Stimulated activated CD4-positive, alpha-beta T cell treated with anti-CD3 and anti-CD28 coated beads, Interleukin-12 subunit alpha, Interleukin-12 subunit beta, amount 100 ng/mL, for 48 hours (primary cell): ENCODE measurements at regions not wholly inside any gene's neighbourhood (a gene's known extent, or its start where the extent isn't known, plus 50 kb on each side); places are given as distances from the start of the nearest gene placed in this dataset.
"Not testable (repeated sequence)": the region's sequence is repeated elsewhere in the genome, so short reads cannot be mapped to it uniquely, and the experiment has no call there.

Experiments used
- DNase-seq, 3 donors: peaks; one replicate each; pipeline ENCODE4 v3.0.0-alpha.2; 2020; ENCODE audit warnings: low read depth in 2 of 3, low spot score in 1 of 3

- not testable (repeated sequence) for DNase-seq
Measured at GRCh38 chr2:84221102-84221501, 238.0 kb downstream of the SUCLG1 start.

- no peak for DNase-seq
Measured at GRCh38 chr2:84217456-84217855, 241.6 kb downstream of the SUCLG1 start.

DNA sequence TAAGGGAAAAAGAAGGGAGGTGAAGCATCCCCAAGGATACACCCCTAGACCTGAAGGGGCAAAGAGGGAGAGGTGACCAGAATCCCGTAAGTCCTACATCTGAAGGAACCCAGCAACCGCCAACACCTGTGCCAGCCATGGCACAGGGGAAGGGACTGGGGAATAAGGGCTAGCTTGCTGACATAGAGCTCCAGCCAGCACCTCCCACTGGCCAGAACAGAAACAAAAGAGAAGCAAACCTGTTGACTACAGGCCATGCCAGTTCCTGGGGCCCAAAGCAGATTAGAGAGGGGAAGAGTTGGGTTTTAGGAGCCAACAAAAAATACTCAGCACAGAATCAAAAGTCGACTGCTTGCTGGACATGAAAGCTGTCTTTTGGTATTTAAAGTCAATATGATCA lies 244.6 kb downstream of the SUCLG1 start:
- no peak for DNase-seq

DNA sequence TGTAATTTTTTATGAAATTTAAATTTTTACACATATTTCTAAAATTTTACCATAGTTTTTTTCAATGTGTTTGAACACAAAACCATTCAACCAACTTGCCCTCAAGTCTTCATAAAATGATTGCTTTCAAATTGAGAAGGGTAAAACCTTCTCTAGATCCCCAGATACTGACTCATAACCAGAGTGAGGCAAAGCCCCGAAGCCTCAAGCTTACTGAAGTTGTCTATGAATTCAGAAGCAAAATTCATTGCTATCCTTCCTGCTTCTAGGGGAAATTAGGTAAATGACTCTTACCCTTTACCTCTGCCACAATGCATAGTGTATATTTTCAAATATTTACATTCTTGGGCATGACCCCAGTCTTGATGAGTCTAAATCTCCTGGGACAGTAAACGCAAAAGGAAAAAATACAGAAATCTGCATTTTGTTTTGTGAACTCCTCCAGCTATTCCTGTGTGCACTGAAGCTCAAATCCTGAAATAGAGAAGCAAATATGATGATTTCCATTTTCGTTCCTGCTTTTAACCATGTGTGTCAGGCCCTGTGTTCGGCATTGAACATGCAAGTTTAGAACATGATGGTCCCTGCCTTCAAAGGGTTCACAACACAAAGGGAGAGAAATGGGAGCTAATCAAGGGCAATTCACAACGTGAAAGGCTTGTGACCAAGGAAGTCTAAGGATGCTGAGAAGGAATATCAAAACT lies 246.3 kb downstream of the SUCLG1 start:
- DNase-seq: no peak

DNA sequence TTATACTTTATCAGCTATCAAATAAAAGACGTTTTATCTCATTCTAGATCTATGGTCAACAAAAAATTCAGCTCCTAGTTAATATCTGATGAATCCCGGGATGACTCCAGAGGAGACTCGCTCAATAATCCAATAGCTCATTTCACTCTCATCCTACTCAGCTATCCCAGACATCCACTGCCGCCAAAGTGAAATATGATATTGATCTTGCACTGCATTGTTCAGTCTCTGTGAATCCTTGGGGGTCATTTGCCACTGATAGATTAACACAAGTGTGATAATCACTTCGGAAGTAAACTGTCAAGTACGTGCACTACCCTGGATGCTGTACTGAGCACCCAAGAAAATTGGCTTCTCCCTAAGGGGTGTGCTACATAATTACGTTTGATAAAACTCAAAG lies 249.1 kb downstream of the SUCLG1 start:
- DNase-seq: no peak

DNA sequence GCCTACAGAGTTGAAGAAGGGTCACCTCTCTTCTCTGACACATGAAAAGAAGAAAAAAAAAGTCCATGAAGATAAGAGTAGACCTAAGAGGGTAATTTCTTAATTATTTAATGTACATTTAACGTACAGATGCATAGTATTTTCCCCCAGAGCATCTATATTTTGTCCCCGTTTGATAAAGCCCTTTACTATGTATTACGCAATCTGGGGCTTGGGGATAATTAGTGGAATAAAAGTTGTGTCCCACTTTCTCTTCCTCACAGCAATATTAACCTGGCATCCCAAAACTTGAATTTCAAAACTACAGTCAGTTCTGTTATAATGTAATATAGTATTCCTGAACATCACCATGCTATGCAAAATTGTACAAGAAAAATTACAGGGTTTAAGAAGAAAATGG lies 254.1 kb downstream of the SUCLG1 start:
- DNase-seq: no peak

- no peak for DNase-seq
Measured at GRCh38 chr2:84202166-84202565, 256.9 kb downstream of the SUCLG1 start.

GRCh38 chr2:84201158-84201557 lies 257.9 kb downstream of the SUCLG1 start:
- DNase-seq: no peak

GRCh38 chr2:84197901-84198300 lies 261.2 kb downstream of the SUCLG1 start:
- DNase-seq: no peak

DNA sequence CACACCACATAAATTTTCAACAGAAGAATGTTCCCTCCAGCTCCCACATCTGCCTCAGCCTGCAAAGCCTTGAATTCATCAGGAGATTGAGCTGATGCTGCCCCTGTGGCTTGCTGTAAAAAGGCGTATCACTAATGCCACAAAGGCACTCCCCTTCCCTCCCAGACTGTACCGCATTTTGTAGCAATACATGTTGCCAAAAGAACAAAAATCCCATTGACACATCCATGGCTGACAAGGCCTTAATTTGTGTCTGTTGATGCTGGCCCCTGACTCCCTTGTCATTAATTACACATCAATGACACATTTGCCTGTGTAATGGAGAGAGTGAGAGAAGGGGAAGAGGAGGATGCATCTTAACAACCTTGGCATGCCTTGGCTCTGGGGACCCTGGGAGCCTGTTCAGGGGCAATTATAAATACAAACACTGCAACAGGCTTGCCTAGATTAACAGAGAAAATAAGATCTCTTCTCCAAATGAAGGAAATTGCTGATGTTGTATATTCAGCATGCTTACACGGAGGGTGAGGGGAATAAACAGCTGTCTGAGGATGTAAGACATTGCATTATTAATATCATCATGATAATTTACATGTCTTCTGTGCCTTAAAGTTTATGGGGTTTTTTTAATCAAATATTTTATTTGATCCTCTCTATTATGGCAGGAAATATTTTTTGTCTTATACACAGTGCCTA lies 264.0 kb downstream of the SUCLG1 start:
- DNase-seq: no peak

DNA sequence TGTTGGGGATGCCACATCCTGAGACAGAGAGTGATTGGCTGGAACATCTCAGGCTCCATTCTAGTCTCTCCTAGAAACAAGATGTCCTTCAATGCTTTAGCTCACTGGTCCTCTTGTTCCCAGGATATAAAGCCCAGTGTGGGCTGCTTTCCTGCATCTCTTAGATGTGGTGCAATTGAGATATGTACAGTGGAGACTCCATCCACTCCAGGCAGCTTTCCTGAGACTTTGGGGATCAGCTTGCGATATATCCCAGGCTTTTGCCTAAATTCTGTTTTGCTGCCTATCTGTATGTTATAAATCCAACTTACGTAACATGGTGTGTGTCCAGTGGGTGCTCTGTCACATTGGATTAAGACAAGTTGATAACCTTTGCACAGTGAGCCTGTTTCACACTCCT lies 264.9 kb downstream of the SUCLG1 start:
- no peak for DNase-seq

GRCh38 chr2:84187258-84187657 lies 271.8 kb downstream of the SUCLG1 start:
- no peak for DNase-seq

GRCh38 chr2:84181927-84182326 lies 277.2 kb downstream of the SUCLG1 start:
- no peak for DNase-seq

GRCh38 chr2:84177733-84178132 lies 281.3 kb downstream of the SUCLG1 start:
- no peak for DNase-seq

- DNase-seq: no peak
Measured at GRCh38 chr2:84175970-84176369, 283.1 kb downstream of the SUCLG1 start.

- DNase-seq: no peak
Measured at GRCh38 chr2:84175340-84175739, 283.7 kb downstream of the SUCLG1 start.

GRCh38 chr2:84173041-84173440 lies 286.0 kb downstream of the SUCLG1 start:
- DNase-seq: no peak

DNA sequence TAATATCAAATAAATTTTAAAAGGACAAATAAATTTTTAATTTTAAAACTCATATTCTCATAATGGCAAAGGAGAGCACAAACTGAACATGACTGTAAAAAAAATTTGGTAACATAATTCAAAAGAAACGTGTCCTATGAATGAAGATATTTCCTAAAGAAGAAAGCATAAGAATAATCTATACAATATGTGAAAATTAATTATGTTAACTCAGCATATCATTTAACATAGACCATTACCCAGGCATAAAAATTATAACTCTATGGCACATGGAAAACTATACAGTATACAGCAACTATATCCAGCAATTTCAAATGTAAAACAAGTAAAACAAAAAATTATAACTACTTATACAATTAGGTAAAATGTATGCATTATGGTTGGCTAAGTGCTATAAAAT lies 288.1 kb downstream of the SUCLG1 start:
- DNase-seq: no peak

GRCh38 chr2:84169871-84170270 lies 289.2 kb downstream of the SUCLG1 start:
- DNase-seq: no peak

DNA sequence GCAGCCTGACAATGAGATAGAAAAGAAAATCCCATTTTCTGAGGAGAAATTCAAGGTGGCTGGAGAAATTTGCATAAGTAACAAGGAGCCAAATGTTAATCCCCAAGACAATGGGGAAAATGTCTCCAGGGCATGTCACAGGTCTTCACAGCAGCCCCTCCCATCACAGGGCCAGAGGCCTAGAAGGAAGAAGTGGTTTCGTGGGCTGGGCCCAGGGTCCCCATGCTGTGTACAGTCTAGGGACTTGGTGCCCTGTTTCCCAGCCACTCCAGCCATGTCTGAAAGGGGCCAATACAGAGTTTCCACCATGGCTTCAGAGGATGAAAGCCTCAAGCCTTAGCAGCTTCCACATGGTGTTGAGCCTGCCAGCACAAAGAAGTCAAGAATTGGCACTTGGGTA lies 290.5 kb downstream of the SUCLG1 start:
- not testable (repeated sequence) for DNase-seq

DNA sequence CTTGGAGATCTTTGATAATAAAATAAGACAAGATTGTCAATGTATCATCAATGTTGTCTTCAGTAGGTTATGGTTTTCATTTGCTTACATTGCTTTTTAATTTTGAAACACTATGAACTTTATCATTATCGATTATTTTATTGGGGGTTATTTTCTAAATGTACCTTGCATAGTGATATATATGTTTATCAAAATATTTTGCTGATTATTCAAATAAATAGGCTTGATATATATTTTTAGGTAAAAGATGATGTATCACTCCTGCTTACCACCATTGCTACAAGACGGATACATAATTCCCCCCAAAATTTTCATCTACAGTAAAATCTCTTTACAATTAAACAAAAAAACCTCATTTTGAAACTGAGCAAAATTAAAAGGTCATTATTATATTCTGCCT lies 293.8 kb downstream of the SUCLG1 start:
- no peak for DNase-seq

GRCh38 chr2:84160453-84160852 lies 298.6 kb downstream of the SUCLG1 start:
- no peak for DNase-seq

DNA sequence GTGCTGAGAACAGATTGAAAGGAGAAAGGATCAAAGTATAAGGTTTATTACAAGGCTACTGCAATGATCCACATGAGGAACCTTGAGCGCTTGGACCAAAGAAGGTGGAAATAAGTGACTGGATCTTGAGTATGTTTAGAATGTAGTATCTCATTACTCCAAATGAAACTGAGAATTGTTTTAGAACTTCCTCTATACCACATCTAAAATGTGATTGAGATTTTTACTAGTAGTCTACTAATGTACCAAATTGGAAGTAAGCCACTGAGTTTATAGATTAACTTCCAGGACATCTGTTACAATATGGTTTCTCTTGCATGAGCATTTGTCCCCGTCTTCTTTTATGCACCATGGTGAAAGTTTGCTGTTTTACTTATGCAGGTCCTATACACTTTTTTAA lies 300.5 kb downstream of the SUCLG1 start:
- DNase-seq: no peak
